ENCODE measurements at regions not wholly inside any gene's neighbourhood (a gene's known extent, or its start where the extent isn't known, plus 50 kb on each side); places are given as distances from the start of the nearest gene placed in this dataset.

DNA sequence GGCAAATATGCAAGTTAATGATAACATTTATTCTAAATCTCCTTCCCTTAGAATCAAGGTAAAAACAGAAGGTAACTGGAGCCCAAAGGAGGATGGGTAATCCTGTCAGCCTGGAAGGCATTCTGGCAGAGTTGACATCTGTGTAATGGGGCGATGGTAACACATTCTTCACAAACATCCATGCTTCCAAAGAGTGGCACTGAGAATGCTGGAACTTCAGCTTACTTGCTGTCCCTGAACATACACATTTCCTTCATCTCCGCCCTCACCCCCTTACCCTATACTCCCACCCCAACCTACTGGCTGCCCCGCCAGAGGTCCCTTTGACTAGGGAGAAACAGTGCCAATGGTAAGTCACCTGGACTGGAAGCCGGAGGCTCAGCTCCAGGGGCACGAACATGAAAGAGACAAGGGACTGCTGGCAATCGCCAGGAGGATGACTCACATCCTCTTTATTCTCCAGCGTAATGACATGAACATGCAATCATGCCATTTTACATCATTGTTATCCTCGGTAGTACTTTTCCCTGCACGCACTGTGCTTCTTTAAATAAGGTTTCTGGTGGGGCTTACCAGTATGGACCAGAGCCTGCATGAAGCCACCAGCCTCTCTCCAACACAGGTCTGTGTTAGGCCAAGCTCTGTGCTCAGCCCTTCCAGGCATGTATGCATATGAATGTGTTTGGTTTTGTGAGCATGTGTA lies 694.2 kb upstream of the TENM3 start:
- no peak for TF ChIP-seq POLR2A (IDR thresholded peaks at IDR 0.05; ENCODE audit: low read depth, low read length)
- peak; percentile 93 for FAIRE-seq
- DNase-seq (ENCODE audit: insufficient read length, low spot score), result peak; percentile 33

GRCh38 chr4:181549576-181550188 lies 693.5 kb upstream of the TENM3 start:
- DNase-seq (ENCODE audit: insufficient read length, low spot score), result no peak
- FAIRE-seq, result no peak
- TF ChIP-seq POLR2A (IDR thresholded peaks at IDR 0.05; ENCODE audit: low read depth, low read length), result no peak

DNA sequence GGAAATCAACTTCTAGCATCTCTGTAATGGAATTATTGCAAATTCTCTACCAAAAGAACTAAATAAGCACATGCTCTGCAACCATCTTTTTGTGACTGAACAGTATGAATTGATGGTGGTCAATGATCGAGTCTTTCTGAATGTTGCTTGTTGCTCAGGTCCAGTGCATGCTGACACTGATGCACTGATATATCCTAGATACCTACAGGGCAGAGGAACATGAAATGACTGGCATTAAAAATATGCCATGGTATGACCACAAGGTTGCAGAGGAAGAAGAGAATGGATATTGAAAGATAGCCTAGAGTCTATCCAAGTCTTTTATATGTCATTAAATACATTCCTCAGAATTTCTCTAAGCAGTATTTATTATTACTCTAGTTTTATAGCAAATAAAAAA lies 692.8 kb upstream of the TENM3 start:
- FAIRE-seq (no peak), DNase-seq (ENCODE audit: insufficient read length, low spot score) (no peak)
- TF ChIP-seq POLR2A (IDR thresholded peaks at IDR 0.05; ENCODE audit: low read depth, low read length), result no peak

DNA sequence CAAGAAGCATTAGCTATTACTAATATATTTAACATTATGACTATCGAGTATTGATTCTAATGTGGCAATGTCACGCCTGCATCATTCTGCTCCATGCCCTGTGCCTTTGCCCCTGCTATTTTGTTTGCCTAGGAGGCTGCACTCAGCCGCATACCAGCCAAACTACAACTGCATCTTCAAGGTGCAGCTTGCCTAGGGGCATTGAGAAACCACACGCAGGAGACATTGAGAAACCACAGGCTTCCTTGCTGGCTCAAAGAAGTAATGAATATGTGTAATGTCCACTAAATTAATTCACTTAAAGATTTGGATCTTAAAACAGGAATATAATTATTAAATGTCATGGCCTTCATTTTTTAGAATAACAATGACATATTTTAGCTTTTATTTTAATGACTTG lies 683.6 kb upstream of the TENM3 start:
- FAIRE-seq (no peak), DNase-seq (ENCODE audit: insufficient read length, low spot score) (no peak)
- no peak for TF ChIP-seq POLR2A (IDR thresholded peaks at IDR 0.05; ENCODE audit: low read depth, low read length)

GRCh38 chr4:181562399-181562798 lies 680.8 kb upstream of the TENM3 start:
- DNase-seq (ENCODE audit: insufficient read length, low spot score) (no peak), FAIRE-seq (no peak)
- no peak for TF ChIP-seq POLR2A (IDR thresholded peaks at IDR 0.05; ENCODE audit: low read depth, low read length)

GRCh38 chr4:181564625-181565024 lies 678.6 kb upstream of the TENM3 start:
- DNase-seq (ENCODE audit: insufficient read length, low spot score) (no peak), FAIRE-seq (no peak)
- TF ChIP-seq POLR2A (IDR thresholded peaks at IDR 0.05; ENCODE audit: low read depth, low read length), result no peak

DNA sequence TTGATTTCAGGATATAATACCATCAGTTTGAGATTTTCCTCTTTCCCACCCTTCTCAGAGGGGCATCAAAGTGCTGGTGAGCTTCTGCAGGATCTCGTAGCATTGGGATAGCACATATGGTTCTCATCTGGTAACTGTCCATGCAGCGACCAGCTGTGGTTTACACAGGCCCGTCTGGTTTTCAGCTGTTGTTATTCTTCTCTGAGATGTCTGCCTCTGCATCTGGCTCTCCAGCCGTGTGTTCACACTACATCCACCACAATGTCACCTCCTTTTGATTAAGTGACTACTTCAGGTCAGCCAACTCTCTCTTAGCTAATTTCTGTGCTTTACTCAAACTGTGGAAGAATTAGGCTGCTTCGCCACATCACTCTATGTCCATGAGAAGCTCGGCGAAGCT lies 676.7 kb upstream of the TENM3 start:
- FAIRE-seq (no peak), DNase-seq (ENCODE audit: insufficient read length, low spot score) (no peak)
- TF ChIP-seq POLR2A (IDR thresholded peaks at IDR 0.05; ENCODE audit: low read depth, low read length), result no peak

- DNase-seq (ENCODE audit: insufficient read length, low spot score) (peak; percentile 7), FAIRE-seq (peak; percentile 55)
- no peak for TF ChIP-seq POLR2A (IDR thresholded peaks at IDR 0.05; ENCODE audit: low read depth, low read length)
Observed at GRCh38 chr4:181569553-181569952, 673.6 kb upstream of the TENM3 start.

- TF ChIP-seq POLR2A (IDR thresholded peaks at IDR 0.05; ENCODE audit: low read depth, low read length), result no peak
- FAIRE-seq (no peak), DNase-seq (ENCODE audit: insufficient read length, low spot score) (no peak)
Observed at GRCh38 chr4:181578911-181579310, 664.3 kb upstream of the TENM3 start.

DNA sequence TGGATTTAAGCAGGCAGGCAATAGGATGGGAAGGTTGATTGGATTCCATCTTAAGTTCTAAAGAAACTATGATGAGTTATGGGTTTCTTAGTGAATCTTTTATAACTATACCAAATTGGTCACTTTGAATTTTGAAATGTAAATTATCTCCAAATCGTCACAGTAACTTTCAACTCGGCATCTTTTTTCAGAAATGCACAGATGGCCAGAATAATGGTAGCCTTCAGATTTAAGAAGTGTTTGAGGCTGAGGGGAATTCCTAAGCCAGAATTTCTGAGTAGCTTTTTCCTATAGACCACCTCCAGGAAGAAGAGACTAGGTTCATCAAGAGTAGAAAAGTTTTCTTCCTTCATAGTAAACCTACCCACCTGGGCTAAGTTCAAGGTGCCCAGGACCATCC lies 663.7 kb upstream of the TENM3 start:
- DNase-seq (ENCODE audit: insufficient read length, low spot score) (no peak), FAIRE-seq (no peak)
- TF ChIP-seq POLR2A (IDR thresholded peaks at IDR 0.05; ENCODE audit: low read depth, low read length), result no peak

- DNase-seq (ENCODE audit: insufficient read length, low spot score) (no peak), FAIRE-seq (no peak)
- TF ChIP-seq POLR2A (IDR thresholded peaks at IDR 0.05; ENCODE audit: low read depth, low read length), result no peak
Observed at GRCh38 chr4:181581983-181582382, 661.2 kb upstream of the TENM3 start.

GRCh38 chr4:181582595-181582994 lies 660.6 kb upstream of the TENM3 start:
- TF ChIP-seq POLR2A (IDR thresholded peaks at IDR 0.05; ENCODE audit: low read depth, low read length), result no peak
- DNase-seq (ENCODE audit: insufficient read length, low spot score) (no peak), FAIRE-seq (no peak)

DNA sequence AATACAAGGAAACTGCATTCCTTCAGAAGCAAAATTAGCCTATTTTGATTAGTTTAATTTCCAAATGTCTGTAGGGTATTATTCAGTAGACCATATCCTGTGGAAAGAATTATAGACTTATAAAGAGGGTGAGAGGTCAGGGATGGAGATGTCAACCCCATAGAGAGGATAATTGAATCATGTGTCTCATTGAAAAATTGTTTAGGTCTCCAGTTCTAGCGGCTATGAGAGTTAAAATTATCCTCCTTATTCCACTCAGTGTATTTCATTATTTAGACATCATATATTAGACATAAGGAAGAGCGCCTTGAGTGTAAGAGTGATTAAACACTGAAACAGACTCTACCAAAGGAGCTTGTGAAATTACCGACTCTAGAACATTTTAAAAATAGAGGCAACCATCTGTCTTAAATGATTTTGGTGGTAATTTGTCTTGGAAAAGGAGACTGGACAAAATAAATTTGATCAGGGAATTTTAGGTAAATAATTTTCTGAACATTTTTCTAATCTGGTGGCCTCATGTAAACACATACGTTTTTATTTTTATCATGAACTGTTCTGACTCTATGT lies 654.4 kb upstream of the TENM3 start:
- TF ChIP-seq POLR2A (IDR thresholded peaks at IDR 0.05; ENCODE audit: low read depth, low read length), result no peak
- no peak for DNase-seq (ENCODE audit: insufficient read length, low spot score)
- FAIRE-seq, result no peak

DNA sequence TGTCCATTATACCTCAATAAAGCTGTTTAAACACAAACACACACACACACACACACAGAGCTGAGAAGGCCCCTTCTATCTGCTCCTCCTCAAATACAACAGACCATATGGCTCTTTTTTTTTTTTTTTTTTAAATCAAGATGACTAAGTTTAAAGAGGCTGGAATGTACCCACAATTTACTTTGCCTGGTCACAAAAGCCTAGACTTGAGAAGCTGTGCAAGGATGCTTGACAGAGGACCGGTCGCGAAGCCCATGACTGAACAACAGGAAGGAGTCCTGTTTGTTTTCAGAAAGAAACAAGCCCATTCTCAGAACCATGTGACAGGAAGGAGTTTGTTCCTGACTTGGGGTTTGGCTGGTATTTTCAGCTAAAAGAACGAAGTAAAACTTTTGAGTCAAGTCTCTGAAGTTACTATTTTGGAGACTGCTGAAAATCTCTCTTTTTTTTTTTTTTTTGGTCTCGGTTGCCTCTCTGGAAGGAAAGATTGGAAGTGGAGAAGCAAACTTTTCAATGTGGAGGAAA lies 650.9 kb upstream of the TENM3 start:
- FAIRE-seq (no peak), DNase-seq (ENCODE audit: insufficient read length, low spot score) (no peak)
- TF ChIP-seq POLR2A (IDR thresholded peaks at IDR 0.05; ENCODE audit: low read depth, low read length), result no peak

- FAIRE-seq, result no peak
- no peak for DNase-seq (ENCODE audit: insufficient read length, low spot score)
- TF ChIP-seq POLR2A (IDR thresholded peaks at IDR 0.05; ENCODE audit: low read depth, low read length), result no peak
Observed at GRCh38 chr4:181593703-181594102, 649.5 kb upstream of the TENM3 start.
